Psoas muscle (tissue), 7 donors: ENCODE measurements at regions not wholly inside any gene's neighbourhood (a gene's known extent, or its start where the extent isn't known, plus 50 kb on each side); places are given as distances from the start of the nearest gene placed in this dataset.

Experiments used
- ATAC-seq, 4 donors: fragments of 200-7000 bp; cut with Tn5 transposase; one replicate each; pipeline ENCODE4 v1.9.1; 2020; ENCODE audit warnings: moderate library complexity in 3 of 4, mild to moderate bottlenecking in 2 of 4
- DNase-seq, 2 donors: peaks; one replicate each; pipeline ENCODE4 v3.0.0-alpha.2; 2020
- H3K27ac ChIP-seq: fragments of 200-600 bp; one replicate; pipeline ENCODE4 v1.8.0; 2022
- H3K27me3 ChIP-seq, 3 donors: fragments of 200-600 bp in 1 of 3; one replicate each; pipeline versions ENCODE4 v1.6.1 to v1.8.0; 2013 to 2022; ENCODE audit warnings: low read length in 2 of 3, mild to moderate bottlenecking in 2 of 3, moderate library complexity in 1 of 3; ENCODE audit not compliant: insufficient read depth in 3 of 3
- H3K36me3 ChIP-seq, 2 donors: fragments of 200-600 bp in 1 of 2; one replicate each; pipeline versions ENCODE4 v1.6.1 to v1.8.0; 2013 to 2022; ENCODE audit warnings: low read depth in 1 of 2, mild to moderate bottlenecking in 1 of 2, moderate library complexity in 1 of 2; ENCODE audit not compliant: insufficient read depth in 1 of 2
- H3K4me1 ChIP-seq: fragments of 200-600 bp; one replicate; pipeline ENCODE4 v1.8.0; 2022
- H3K4me3 ChIP-seq: fragments of 200-600 bp; one replicate; pipeline ENCODE4 v1.8.0; 2022; ENCODE audit warnings: mild to moderate bottlenecking
- H3K9me3 ChIP-seq: fragments of 200-600 bp; one replicate; pipeline ENCODE4 v1.8.0; 2022
- CTCF ChIP-seq: fragments of 200-600 bp; IDR thresholded peaks from one replicate; pipeline ENCODE4 v1.8.0; 2022; ENCODE audit warnings: antibody characterized with exemption
- whole genome bisulfite sequencing, 3 donors: extraction: QIAGEN DNeasy Blood & Tissue Kit; methylation state at CpG; one replicate each; pipeline versions ENCODE4 v1.1.6 to v1.1.7; 2013; 5-methylcytosine and 5-hydroxymethylcytosine counted together
- intact Hi-C, 2 donors: fragments of 100-400 bp; cut with DNase I; formaldehyde crosslinking; loops; one replicate each; pipeline versions ENCODE4 v1.11.0 to v1.14.2; 2022
- donor health status: healthy with polysubstance abuse.
- donor health status: DM: no; HTN: no; CAD: no; lungs with moderate emphysema.
- donor health status: Bipolar disorder and iron deficiency.
- donor health status: healthy.
- donor health status: DM: yes; HTN: yes; CAD: no.
- donor health status: DM: no; HTN: no; CAD: no.
- donor health status: DM: yes; HTN: yes; CAD: no.

DNA sequence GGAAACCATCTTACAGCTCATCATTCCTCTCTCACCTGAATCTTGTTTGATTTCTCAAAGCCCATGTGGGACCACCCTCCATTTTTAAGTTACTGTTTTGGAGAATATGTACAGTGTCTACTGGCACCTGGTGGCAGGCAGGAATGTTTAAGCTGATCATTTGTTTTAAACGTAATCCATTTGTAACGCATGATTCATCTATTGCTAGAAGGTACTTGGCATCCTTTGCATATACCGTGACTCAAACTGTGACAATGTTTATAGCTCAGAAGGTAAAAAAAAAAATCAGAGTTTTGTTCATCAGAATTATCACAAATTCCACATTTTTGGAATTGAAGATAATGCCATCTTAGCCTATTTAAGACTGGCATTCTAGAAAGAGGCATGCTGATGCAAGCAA lies 1007.5 kb upstream of the EEF2KMT start:
- no peak overlapping the region for H3K27ac ChIP-seq
- 53 to 68% (median 59%) methylated on average over 3 of the region's 3 CpGs for WGBS, 3 donors
- DNase-seq (no peak), ATAC-seq (no peak)
- H3K4me3 ChIP-seq: no peak overlapping the region
- no peaks in the 10 kb centered on the region for H3K9me3 ChIP-seq
- intact Hi-C loops: no loop called here
- H3K4me1 ChIP-seq: no peaks in the 10 kb centered on the region
- H3K36me3 ChIP-seq: no peaks in the 10 kb centered on the region
- no peaks in the 10 kb centered on the region for H3K27me3 ChIP-seq
- no peak for TF ChIP-seq CTCF

- intact Hi-C loops: no loop called here
- TF ChIP-seq CTCF: no peak
Observed at GRCh38 chr16:6104428-6104827, 1006.8 kb upstream of the EEF2KMT start.

DNA sequence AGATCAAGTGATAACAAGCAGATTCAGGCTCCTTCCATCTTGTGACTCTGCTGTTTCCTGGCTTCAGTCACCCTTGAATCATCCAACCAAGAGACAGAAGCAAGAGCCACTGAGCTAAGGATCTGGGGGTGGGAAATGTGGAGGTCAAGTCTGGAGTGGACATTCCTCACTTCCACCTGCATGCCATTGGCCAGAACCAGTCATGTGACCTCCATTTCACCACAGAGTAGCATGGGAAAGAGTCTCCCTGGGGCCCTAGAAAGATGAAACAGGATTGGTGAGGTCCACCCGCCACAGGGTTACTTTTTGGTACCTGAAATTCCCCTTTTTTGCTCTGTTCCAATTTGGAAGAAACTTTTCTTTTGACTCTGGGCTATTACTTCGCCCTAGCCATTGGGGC lies 1006.0 kb upstream of the EEF2KMT start:
- Histone ChIP-seq H3K36me3 (no peaks in the 10 kb centered on the region), H3K4me3 (no peak overlapping the region), H3K4me1 (no peaks in the 10 kb centered on the region), H3K27me3 (no peaks in the 10 kb centered on the region), H3K27ac (no peak overlapping the region), H3K9me3 (no peaks in the 10 kb centered on the region)
- DNase-seq (no peak), ATAC-seq (no peak)
- WGBS, 3 donors: 41 to 63% (median 47%) methylated on average over 2 of the region's 2 CpGs
- TF ChIP-seq CTCF: no peak
- intact Hi-C loops: no loop called here

More at GRCh38 chr16:6104428-6104827, 1006.8 kb upstream of the EEF2KMT start:
- Histone ChIP-seq H3K36me3 (no peaks in the 10 kb centered on the region), H3K4me1 (no peaks in the 10 kb centered on the region), H3K27ac (no peak overlapping the region), H3K27me3 (no peaks in the 10 kb centered on the region), H3K4me3 (no peak overlapping the region), H3K9me3 (no peaks in the 10 kb centered on the region)
- ATAC-seq: no peak
- 66 to 68% (median 66%) methylated on average over 3 of the region's 3 CpGs for WGBS, 3 donors
- no peak for DNase-seq

GRCh38 chr16:6099102-6099501 lies 1001.5 kb upstream of the EEF2KMT start:
- Histone ChIP-seq H3K9me3 (no peaks in the 10 kb centered on the region), H3K27me3 (peaks cover 0 to 1% (median 0%) of the 10 kb centered on the region in 3 donors), H3K4me3 (no peak overlapping the region), H3K27ac (no peak overlapping the region), H3K4me1 (no peaks in the 10 kb centered on the region), H3K36me3 (no peaks in the 10 kb centered on the region)
- no peak for TF ChIP-seq CTCF
- ATAC-seq (no peak), DNase-seq (no peak)
- 82 to 85% (median 83%) methylated on average over 4 of the region's 4 CpGs for WGBS, 3 donors
- intact Hi-C loops: no loop called here

- ATAC-seq (no peak), DNase-seq (no peak)
- WGBS, 3 donors: 81 to 92% (median 84%) methylated on average over 7 of the region's 7 CpGs
- no peak for TF ChIP-seq CTCF
- Histone ChIP-seq H3K27me3 (peaks cover 0 to 1% (median 0%) of the 10 kb centered on the region in 3 donors), H3K4me1 (no peaks in the 10 kb centered on the region), H3K4me3 (no peak overlapping the region), H3K36me3 (no peaks in the 10 kb centered on the region), H3K27ac (no peak overlapping the region), H3K9me3 (no peaks in the 10 kb centered on the region)
- intact Hi-C loops: no loop called here
Observed at GRCh38 chr16:6096931-6097670, 999.5 kb upstream of the EEF2KMT start.
